ENCODE measurements at regions not wholly inside any gene's neighbourhood (a gene's known extent, or its start where the extent isn't known, plus 50 kb on each side); places are given as distances from the start of the nearest gene placed in this dataset.

DNA sequence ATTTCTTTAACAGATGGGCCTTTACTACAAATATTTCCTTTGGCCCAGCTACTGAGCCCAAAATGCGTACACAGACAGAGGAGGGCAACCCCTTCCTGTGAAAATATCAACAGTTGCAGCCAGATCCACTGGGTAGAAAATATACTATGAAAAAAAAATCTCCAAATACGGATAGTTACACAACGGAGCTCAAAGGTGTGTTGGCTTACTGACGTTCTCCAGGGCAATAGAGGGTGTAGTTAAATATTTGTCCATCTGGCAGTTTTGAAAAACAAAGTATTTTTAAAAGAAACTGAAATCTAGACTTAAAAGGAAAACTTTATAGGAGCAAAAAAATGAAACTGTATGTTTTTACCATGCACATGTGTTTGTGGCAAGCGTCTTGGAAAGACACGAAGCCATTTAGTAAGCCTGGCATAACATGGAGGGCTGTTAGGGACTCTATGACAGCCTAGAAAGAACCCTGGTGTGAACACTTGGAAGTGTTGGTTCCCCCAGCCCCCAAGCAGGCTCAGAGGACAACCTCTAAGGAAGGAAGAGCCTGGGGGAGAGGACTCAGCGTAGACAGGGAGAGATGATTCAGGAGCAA is 157.8 kb upstream of the TRPM3 start:
- no peak for TF ChIP-seq CTCF (IDR thresholded peaks at IDR 0.05; ENCODE audit: insufficient read depth, low read length, severe bottlenecking)
- H3K36me3 ChIP-seq (ENCODE audit: control insufficient read depth, insufficient read depth, low read length): no peaks in the 10 kb centered on the region
- H3K27me3 ChIP-seq (ENCODE audit: control insufficient read depth, insufficient read depth, low read length): no peaks in the 10 kb centered on the region
- DNase-seq (ENCODE audit: low read depth): no peak
- H3K4me3 ChIP-seq (ENCODE audit: low read depth, low read length): no peak overlapping the region
- no peak for FAIRE-seq

DNA sequence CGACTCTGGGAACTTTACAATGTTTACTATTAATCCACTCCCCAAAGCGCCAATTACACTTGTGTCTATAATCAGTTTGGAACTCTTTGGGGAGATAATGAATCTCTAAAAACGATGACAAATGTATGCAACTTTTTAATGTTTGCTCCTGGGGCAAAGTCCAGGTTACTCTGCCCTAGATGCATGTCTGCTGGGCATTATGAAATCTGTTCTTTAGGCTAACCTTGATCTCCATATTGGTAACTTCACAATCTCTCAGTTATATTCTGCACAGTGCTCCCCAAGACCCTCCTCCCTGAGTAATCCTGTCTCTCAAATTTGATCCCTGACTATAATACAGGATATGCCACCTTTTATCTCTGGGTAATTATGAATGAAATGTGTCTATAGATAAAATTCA is 152.2 kb upstream of the TRPM3 start:
- DNase-seq (ENCODE audit: low read depth): no peak
- H3K27me3 ChIP-seq (ENCODE audit: control insufficient read depth, insufficient read depth, low read length): no peaks in the 10 kb centered on the region
- no peak overlapping the region for H3K4me3 ChIP-seq (ENCODE audit: low read depth, low read length)
- no peaks in the 10 kb centered on the region for H3K36me3 ChIP-seq (ENCODE audit: control insufficient read depth, insufficient read depth, low read length)
- no peak for TF ChIP-seq CTCF (IDR thresholded peaks at IDR 0.05; ENCODE audit: insufficient read depth, low read length, severe bottlenecking)
- FAIRE-seq: no peak

DNA sequence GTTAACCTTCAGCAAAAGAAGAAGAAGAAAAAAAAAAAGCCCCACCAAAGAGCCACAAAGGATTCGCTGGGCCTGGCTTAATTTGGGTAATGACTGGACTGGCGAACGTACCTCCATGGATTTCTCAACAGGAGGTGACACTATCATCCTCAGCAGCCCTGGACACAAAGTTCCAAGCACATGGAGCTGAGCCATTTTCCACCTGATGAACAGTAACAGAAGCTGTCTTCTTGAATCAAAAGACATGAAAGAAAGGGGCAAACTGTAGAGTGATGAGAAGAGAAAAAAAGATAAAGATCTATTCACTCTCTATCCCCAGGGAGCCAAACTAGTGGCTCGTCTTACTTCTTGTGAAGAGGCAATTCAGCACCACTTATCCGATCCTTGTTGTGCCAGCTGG is 150.2 kb upstream of the TRPM3 start:
- no peak overlapping the region for H3K4me3 ChIP-seq (ENCODE audit: low read depth, low read length)
- no peak for TF ChIP-seq CTCF (IDR thresholded peaks at IDR 0.05; ENCODE audit: insufficient read depth, low read length, severe bottlenecking)
- DNase-seq (ENCODE audit: low read depth) (no peak), FAIRE-seq (no peak)
- H3K27me3 ChIP-seq (ENCODE audit: control insufficient read depth, insufficient read depth, low read length): no peaks in the 10 kb centered on the region
- no peaks in the 10 kb centered on the region for H3K36me3 ChIP-seq (ENCODE audit: control insufficient read depth, insufficient read depth, low read length)

- Histone ChIP-seq H3K27me3 (ENCODE audit: control insufficient read depth, insufficient read depth, low read length) (no peaks in the 10 kb centered on the region), H3K36me3 (ENCODE audit: control insufficient read depth, insufficient read depth, low read length) (no peaks in the 10 kb centered on the region), H3K4me3 (ENCODE audit: low read depth, low read length) (no peak overlapping the region)
- DNase-seq (ENCODE audit: low read depth): peak; percentile 51
- FAIRE-seq: no peak
- no peak for TF ChIP-seq CTCF (IDR thresholded peaks at IDR 0.05; ENCODE audit: insufficient read depth, low read length, severe bottlenecking)
These were observed 149.1 kb upstream of the TRPM3 start for GRCh38 chr9:71270554-71270953.

DNA sequence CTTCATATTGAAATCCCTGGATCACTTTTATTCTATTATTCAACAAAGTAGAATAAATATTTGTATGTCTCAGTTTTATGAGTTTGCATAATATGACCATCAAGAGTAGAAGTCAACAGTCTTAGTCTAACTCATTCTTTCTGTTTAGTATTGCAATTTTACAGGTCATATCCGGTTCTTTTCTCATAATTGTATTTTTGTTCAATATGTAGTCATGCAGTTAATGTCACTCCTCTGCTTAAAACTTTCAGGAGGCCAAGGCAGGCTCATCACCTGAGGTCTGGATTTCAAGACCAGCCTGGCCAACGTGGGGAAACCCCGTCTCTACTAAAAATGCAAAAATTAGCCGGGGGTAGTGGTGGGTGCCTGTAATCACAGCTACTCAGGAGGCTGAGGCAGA is 148.4 kb upstream of the TRPM3 start:
- H3K27me3 ChIP-seq (ENCODE audit: control insufficient read depth, insufficient read depth, low read length): no peaks in the 10 kb centered on the region
- TF ChIP-seq CTCF (IDR thresholded peaks at IDR 0.05; ENCODE audit: insufficient read depth, low read length, severe bottlenecking): no peak

More for the DNA sequence above, 148.4 kb upstream of the TRPM3 start:
- DNase-seq (ENCODE audit: low read depth) (no peak), FAIRE-seq (no peak)
- no peak overlapping the region for H3K4me3 ChIP-seq (ENCODE audit: low read depth, low read length)
- H3K36me3 ChIP-seq (ENCODE audit: control insufficient read depth, insufficient read depth, low read length): no peaks in the 10 kb centered on the region

Measured in bronchial epithelial cell (primary cell).